B cell (primary cell): ENCODE measurements at regions not wholly inside any gene's neighbourhood (a gene's known extent, or its start where the extent isn't known, plus 50 kb on each side); places are given as distances from the start of the nearest gene placed in this dataset.

Experiments used
- EZH2 ChIP-seq: IDR thresholded peaks from 2 replicates; pipeline ENCODE4 v1.6.1; 2012; ENCODE audit warnings: borderline replicate concordance, low read depth, mild to moderate bottlenecking, moderate library complexity, low read length; ENCODE audit not compliant: insufficient read depth, poor library complexity, severe bottlenecking
- TF ChIP-seq, protein P1 (sequence below): fragments of 200-600 bp; IDR thresholded peaks from one replicate; pipeline ENCODE4 v1.8.0; 2022; ENCODE audit warnings: antibody characterized with exemption, mild to moderate bottlenecking

GRCh38 chr9:94182532-94182931 lies 76.6 kb upstream of the ZNF169 start:
- TF ChIP-seq, protein P1, sequence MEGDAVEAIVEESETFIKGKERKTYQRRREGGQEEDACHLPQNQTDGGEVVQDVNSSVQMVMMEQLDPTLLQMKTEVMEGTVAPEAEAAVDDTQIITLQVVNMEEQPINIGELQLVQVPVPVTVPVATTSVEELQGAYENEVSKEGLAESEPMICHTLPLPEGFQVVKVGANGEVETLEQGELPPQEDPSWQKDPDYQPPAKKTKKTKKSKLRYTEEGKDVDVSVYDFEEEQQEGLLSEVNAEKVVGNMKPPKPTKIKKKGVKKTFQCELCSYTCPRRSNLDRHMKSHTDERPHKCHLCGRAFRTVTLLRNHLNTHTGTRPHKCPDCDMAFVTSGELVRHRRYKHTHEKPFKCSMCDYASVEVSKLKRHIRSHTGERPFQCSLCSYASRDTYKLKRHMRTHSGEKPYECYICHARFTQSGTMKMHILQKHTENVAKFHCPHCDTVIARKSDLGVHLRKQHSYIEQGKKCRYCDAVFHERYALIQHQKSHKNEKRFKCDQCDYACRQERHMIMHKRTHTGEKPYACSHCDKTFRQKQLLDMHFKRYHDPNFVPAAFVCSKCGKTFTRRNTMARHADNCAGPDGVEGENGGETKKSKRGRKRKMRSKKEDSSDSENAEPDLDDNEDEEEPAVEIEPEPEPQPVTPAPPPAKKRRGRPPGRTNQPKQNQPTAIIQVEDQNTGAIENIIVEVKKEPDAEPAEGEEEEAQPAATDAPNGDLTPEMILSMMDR: no peak
- no peak for TF ChIP-seq EZH2
